GM23338 (cell line): ENCODE measurements at regions not wholly inside any gene's neighbourhood (a gene's known extent, or its start where the extent isn't known, plus 50 kb on each side); places are given as distances from the start of the nearest gene placed in this dataset.
A peak's percentile ranks its signal among the peaks of the same experiment; 100 is the strongest.

Source experiments
- ATAC-seq: fragments of 200-7000 bp; cut with Tn5 transposase; 3 replicates; pipeline ENCODE4 v1.9.1; 2020
- DNase-seq: peaks from one replicate; pipeline ENCODE4 v3.0.0-alpha.2; 2015; ENCODE audit warnings: low spot score
- H2AFZ ChIP-seq: fragments of 200-600 bp; sonication (generic); 2 replicates; pipeline ENCODE4 v1.8.0; 2016; ENCODE audit warnings: antibody characterized with exemption, mild to moderate bottlenecking, moderate library complexity
- H3F3A ChIP-seq: fragments of 200-600 bp; sonication (generic); replicated peaks from 2 replicates; pipeline ENCODE4 v1.8.0; 2017; ENCODE audit warnings: antibody characterized with exemption, mixed run types, low read depth
- H3K27ac ChIP-seq: fragments of 200-600 bp; sonication (generic); 2 replicates; pipeline ENCODE4 v1.6.1; 2016; ENCODE audit warnings: low read depth
- H3K27me3 ChIP-seq: fragments of 200-600 bp; sonication (generic); 2 replicates; pipeline ENCODE4 v1.8.0; 2016; ENCODE audit warnings: mild to moderate bottlenecking, mixed run types, moderate library complexity; ENCODE audit not compliant: insufficient read depth
- H3K36me3 ChIP-seq: fragments of 200-600 bp; sonication (generic); 2 replicates; pipeline ENCODE4 v1.8.0; 2016; ENCODE audit warnings: mild to moderate bottlenecking; ENCODE audit not compliant: insufficient read depth
- H3K4me1 ChIP-seq: fragments of 200-600 bp; sonication (generic); 2 replicates; pipeline ENCODE4 v1.8.0; 2016; ENCODE audit warnings: mild to moderate bottlenecking, moderate library complexity; ENCODE audit not compliant: insufficient read depth
- H3K4me2 ChIP-seq: fragments of 200-600 bp; sonication (generic); 2 replicates; pipeline ENCODE4 v1.7.1; 2017; ENCODE audit warnings: mixed run types
- H3K4me3 ChIP-seq: fragments of 200-600 bp; sonication (generic); 2 replicates; pipeline ENCODE4 v1.6.1; 2016; ENCODE audit warnings: mixed run types
- H3K79me2 ChIP-seq: fragments of 200-600 bp; sonication (generic); replicated peaks from 2 replicates; pipeline ENCODE4 v1.8.0; 2017; ENCODE audit warnings: mild to moderate bottlenecking; ENCODE audit not compliant: insufficient read depth
- H3K9me2 ChIP-seq: fragments of 200-600 bp; sonication (generic); 2 replicates; pipeline ENCODE4 v1.8.0; 2017; ENCODE audit not compliant: insufficient read depth
- H4K20me1 ChIP-seq: fragments of 200-600 bp; sonication (generic); replicated peaks from 2 replicates; pipeline ENCODE4 v1.8.0; 2017; ENCODE audit warnings: mild to moderate bottlenecking; ENCODE audit not compliant: insufficient read depth
- H3K27ac Mint-ChIP-seq: 2 replicates; pipeline ENCODE4 v1.8.0; 2020; ENCODE audit warnings: inconsistent platforms, mild to moderate bottlenecking, moderate library complexity, mixed read lengths
- H3K27me3 Mint-ChIP-seq: 3 replicates; pipeline ENCODE4 v1.8.0; 2022; ENCODE audit warnings: low read depth, mild to moderate bottlenecking, moderate library complexity, mixed read lengths, inconsistent platforms; ENCODE audit not compliant: insufficient read depth, poor library complexity
- H3K36me3 Mint-ChIP-seq: 3 replicates; pipeline ENCODE4 v1.8.0; 2021; ENCODE audit warnings: low read depth, mild to moderate bottlenecking, inconsistent platforms, moderate library complexity, mixed read lengths
- H3K4me1 Mint-ChIP-seq: 3 replicates; pipeline ENCODE4 v1.8.0; 2020; ENCODE audit warnings: mild to moderate bottlenecking, inconsistent platforms, mixed read lengths
- H3K4me3 Mint-ChIP-seq: 3 replicates; pipeline ENCODE4 v1.8.0; 2021; ENCODE audit warnings: moderate library complexity, mild to moderate bottlenecking, inconsistent platforms, mixed read lengths
- H3K9me3 Mint-ChIP-seq: 3 replicates; pipeline ENCODE4 v1.8.0; 2020; ENCODE audit warnings: moderate library complexity, mild to moderate bottlenecking, inconsistent platforms, mixed read lengths
- JUNB ChIP-seq: IDR thresholded peaks from one replicate; pipeline ENCODE4 v1.6.1; 2016; ENCODE audit warnings: antibody characterized with exemption; ENCODE audit not compliant: unreplicated experiment
- NANOG ChIP-seq: IDR thresholded peaks from 2 replicates; pipeline ENCODE4 v1.6.1; 2016; ENCODE audit warnings: antibody characterized with exemption, borderline replicate concordance
- POLR2AphosphoS5 ChIP-seq: IDR thresholded peaks from 2 replicates; pipeline ENCODE4 v1.6.1; 2016; ENCODE audit warnings: antibody characterized with exemption, low read depth
- ZNF114 ChIP-seq: fragments of 250-450 bp; sonication (Bioruptor Pico); IDR thresholded peaks from 2 replicates; pipeline ENCODE4 v1.5.0; 2020; ENCODE audit warnings: mild to moderate bottlenecking, moderate library complexity
- ZNF331 ChIP-seq: fragments of 250-450 bp; sonication (Bioruptor Pico); IDR thresholded peaks from 2 replicates; pipeline ENCODE4 v1.5.0; 2020; ENCODE audit warnings: low read depth, mild to moderate bottlenecking, moderate library complexity
- TF ChIP-seq, protein P1 (sequence below), 2 experiments: fragments of 200-600 bp in 1 of 2; sonication (generic) in 1 of 2; conservative IDR thresholded peaks; 2 replicates each; pipeline versions ENCODE4 v1.5.1 to v1.6.1; 2016 to 2017; ENCODE audit warnings: antibody characterized with exemption in 2 of 2, low read depth in 2 of 2, mild to moderate bottlenecking in 2 of 2, moderate library complexity in 1 of 2
- TF ChIP-seq, protein P2 (sequence below): IDR thresholded peaks from 2 replicates; pipeline ENCODE4 v1.6.1; 2016; ENCODE audit warnings: antibody characterized with exemption
- TF ChIP-seq, protein P3 (sequence below): IDR thresholded peaks from one replicate; pipeline ENCODE4 v1.6.1; 2018; ENCODE audit warnings: antibody characterized with exemption; ENCODE audit not compliant: unreplicated experiment

DNA sequence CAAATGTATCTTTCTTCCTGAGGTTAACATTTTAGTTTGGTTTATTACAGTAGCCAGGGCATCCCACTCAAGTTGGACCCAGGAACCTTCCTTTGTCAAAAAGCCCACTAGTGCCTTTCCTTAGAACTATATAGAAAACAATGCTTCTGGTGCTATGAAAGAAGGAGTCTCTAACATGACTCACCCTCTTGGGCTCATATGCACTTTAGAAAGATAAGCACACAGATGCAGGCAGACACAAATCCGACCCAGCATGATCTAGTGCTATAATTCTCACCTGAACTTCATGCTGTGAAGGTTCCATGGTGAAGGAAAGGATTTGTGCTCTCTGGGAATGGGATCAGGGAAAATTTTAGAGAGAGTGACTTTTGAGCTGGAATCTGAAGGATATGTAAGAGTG is 289.4 kb downstream of the ANKRD50 start (continued):
- TF ChIP-seq, protein P1, sequence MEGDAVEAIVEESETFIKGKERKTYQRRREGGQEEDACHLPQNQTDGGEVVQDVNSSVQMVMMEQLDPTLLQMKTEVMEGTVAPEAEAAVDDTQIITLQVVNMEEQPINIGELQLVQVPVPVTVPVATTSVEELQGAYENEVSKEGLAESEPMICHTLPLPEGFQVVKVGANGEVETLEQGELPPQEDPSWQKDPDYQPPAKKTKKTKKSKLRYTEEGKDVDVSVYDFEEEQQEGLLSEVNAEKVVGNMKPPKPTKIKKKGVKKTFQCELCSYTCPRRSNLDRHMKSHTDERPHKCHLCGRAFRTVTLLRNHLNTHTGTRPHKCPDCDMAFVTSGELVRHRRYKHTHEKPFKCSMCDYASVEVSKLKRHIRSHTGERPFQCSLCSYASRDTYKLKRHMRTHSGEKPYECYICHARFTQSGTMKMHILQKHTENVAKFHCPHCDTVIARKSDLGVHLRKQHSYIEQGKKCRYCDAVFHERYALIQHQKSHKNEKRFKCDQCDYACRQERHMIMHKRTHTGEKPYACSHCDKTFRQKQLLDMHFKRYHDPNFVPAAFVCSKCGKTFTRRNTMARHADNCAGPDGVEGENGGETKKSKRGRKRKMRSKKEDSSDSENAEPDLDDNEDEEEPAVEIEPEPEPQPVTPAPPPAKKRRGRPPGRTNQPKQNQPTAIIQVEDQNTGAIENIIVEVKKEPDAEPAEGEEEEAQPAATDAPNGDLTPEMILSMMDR (conservative IDR thresholded peaks at IDR 0.05; ENCODE audit: low read depth in 2 of 2) = no peak

DNA sequence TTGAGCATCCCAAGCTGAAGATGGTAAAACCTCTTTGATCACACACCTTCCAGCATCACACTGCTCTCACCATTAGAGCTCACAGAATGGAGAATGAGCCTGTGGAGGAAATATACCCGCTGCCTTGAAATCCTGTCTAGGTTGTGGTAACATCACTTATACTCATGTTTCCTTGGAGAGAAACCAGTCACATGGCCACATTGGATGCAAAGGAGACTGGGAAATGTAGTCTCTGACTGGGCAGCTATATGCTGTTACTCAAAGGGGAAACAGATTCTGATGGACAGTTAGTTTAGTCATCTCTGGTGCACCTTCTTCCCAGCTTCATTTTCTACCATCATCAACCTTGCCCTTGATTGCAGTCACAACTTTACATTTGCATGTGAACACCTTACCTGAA is 286.3 kb downstream of the ANKRD50 start:
- H3K9me3 Mint-ChIP-seq = no peaks in the 10 kb centered on the region
- no peak overlapping the region for H3K4me3 Mint-ChIP-seq
- Histone ChIP-seq H2AFZ (peak overlapping the region; percentile 52), H3K4me2 (no peak overlapping the region), H3K27me3 (no peaks in the 10 kb centered on the region), H3F3A (no peaks in the 10 kb centered on the region), H3K4me3 (no peak overlapping the region), H3K79me2 (no peaks in the 10 kb centered on the region), H3K9me2 (no peaks in the 10 kb centered on the region), H3K27ac (no peak overlapping the region), H3K4me1 (peaks cover 2% of the 10 kb centered on the region; the same call in 1 of the 2 replicates), H4K20me1 (no peaks in the 10 kb centered on the region), H3K36me3 (no peaks in the 10 kb centered on the region)
- no peak overlapping the region for H3K27ac Mint-ChIP-seq
- H3K4me1 Mint-ChIP-seq = peaks cover 15% of the 10 kb centered on the region
- H3K36me3 Mint-ChIP-seq = no peaks in the 10 kb centered on the region
- H3K27me3 Mint-ChIP-seq = no peaks in the 10 kb centered on the region
- ATAC-seq (peak; percentile 56; the same call in 2 of the 3 replicates), DNase-seq (peak; percentile 11)
- TF ChIP-seq, protein P2, sequence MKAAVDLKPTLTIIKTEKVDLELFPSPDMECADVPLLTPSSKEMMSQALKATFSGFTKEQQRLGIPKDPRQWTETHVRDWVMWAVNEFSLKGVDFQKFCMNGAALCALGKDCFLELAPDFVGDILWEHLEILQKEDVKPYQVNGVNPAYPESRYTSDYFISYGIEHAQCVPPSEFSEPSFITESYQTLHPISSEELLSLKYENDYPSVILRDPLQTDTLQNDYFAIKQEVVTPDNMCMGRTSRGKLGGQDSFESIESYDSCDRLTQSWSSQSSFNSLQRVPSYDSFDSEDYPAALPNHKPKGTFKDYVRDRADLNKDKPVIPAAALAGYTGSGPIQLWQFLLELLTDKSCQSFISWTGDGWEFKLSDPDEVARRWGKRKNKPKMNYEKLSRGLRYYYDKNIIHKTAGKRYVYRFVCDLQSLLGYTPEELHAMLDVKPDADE = no peak
- no peak for TF ChIP-seq POLR2AphosphoS5

DNA sequence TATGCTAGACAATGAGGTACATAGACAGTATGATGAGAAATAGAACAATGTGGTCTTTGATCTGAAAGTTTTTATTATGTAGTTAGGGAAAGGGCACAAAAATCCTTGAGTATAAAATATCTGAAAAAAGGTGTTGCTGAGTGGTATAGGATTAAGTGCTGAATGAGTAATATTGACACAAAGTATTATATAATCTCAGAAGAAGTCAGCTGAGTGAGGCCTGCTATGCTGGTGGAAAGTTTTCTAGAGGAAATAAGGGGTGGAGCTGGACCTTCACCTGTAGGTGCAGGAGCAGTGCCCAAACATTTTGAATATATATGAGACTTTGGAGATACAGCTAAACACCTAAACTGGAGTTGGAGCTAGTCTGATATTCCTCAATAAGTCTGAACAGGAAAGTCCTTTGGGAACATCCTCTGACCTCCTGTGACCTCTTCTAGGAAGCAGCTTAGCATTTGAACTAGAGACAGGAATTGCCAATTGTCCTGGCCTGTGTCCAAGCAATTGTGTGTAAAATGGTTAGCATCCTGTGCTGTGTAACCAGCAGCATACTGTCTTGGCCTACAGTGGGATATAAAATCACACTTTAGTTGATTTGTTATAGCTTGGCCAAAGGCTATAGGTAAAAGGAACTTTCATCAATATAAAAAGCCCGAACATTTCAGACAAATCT is 285.3 kb downstream of the ANKRD50 start:
- Histone ChIP-seq H2AFZ (no peak overlapping the region), H3K4me3 (no peak overlapping the region), H3K4me2 (no peak overlapping the region), H3F3A (no peaks in the 10 kb centered on the region), H3K27ac (no peak overlapping the region), H3K27me3 (no peaks in the 10 kb centered on the region), H4K20me1 (no peaks in the 10 kb centered on the region), H3K79me2 (no peaks in the 10 kb centered on the region), H3K36me3 (no peaks in the 10 kb centered on the region), H3K4me1 (peaks cover 2% of the 10 kb centered on the region; the same call in 1 of the 2 replicates), H3K9me2 (no peaks in the 10 kb centered on the region)
- no peak overlapping the region for H3K4me3 Mint-ChIP-seq
- no peaks in the 10 kb centered on the region for H3K9me3 Mint-ChIP-seq
- H3K27me3 Mint-ChIP-seq = no peaks in the 10 kb centered on the region
- TF ChIP-seq JUNB = no peak
- TF ChIP-seq NANOG = no peak
- TF ChIP-seq ZNF114 (CRISPR knock-in tag) = no peak
- no peak for TF ChIP-seq ZNF331 (CRISPR knock-in tag)
- TF ChIP-seq, protein P3, sequence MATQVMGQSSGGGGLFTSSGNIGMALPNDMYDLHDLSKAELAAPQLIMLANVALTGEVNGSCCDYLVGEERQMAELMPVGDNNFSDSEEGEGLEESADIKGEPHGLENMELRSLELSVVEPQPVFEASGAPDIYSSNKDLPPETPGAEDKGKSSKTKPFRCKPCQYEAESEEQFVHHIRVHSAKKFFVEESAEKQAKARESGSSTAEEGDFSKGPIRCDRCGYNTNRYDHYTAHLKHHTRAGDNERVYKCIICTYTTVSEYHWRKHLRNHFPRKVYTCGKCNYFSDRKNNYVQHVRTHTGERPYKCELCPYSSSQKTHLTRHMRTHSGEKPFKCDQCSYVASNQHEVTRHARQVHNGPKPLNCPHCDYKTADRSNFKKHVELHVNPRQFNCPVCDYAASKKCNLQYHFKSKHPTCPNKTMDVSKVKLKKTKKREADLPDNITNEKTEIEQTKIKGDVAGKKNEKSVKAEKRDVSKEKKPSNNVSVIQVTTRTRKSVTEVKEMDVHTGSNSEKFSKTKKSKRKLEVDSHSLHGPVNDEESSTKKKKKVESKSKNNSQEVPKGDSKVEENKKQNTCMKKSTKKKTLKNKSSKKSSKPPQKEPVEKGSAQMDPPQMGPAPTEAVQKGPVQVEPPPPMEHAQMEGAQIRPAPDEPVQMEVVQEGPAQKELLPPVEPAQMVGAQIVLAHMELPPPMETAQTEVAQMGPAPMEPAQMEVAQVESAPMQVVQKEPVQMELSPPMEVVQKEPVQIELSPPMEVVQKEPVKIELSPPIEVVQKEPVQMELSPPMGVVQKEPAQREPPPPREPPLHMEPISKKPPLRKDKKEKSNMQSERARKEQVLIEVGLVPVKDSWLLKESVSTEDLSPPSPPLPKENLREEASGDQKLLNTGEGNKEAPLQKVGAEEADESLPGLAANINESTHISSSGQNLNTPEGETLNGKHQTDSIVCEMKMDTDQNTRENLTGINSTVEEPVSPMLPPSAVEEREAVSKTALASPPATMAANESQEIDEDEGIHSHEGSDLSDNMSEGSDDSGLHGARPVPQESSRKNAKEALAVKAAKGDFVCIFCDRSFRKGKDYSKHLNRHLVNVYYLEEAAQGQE = no peak
- H3K27ac Mint-ChIP-seq = no peak overlapping the region
- ATAC-seq = no peak
- DNase-seq = no peak
- peaks cover 9% of the 10 kb centered on the region; the same call in 2 of the 3 replicates for H3K4me1 Mint-ChIP-seq
- H3K36me3 Mint-ChIP-seq = no peaks in the 10 kb centered on the region
